ENCODE measurements at regions not wholly inside any gene's neighbourhood (a gene's known extent, or its start where the extent isn't known, plus 50 kb on each side); places are given as distances from the start of the nearest gene placed in this dataset.

DNA sequence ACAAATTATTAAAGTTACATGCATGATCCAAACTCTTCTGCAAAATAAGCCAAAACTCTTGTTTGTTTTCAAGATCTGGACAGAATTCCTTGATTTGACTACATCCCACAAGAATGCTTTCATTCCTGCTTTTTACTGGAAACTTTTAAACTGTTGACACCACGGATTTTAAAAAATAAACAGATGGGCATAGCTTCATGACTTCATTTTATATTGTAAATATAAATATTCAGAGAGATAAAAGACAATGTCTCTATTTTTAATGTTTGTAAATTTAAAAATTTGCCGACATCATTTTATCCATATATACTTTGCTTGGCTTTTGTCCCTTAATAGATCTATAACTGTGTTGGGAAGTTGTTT is 134.3 kb upstream of the DCN start:
- Histone ChIP-seq H3K9me3 (no peaks in the 10 kb centered on the region), H3K4me3 (no peak overlapping the region), H3K36me3 (no peaks in the 10 kb centered on the region), H3K4me1 (no peaks in the 10 kb centered on the region), H3K27me3 (no peaks in the 10 kb centered on the region), H3K27ac (peak overlapping the region; percentile 17 to 62)
- TF ChIP-seq, protein P1, sequence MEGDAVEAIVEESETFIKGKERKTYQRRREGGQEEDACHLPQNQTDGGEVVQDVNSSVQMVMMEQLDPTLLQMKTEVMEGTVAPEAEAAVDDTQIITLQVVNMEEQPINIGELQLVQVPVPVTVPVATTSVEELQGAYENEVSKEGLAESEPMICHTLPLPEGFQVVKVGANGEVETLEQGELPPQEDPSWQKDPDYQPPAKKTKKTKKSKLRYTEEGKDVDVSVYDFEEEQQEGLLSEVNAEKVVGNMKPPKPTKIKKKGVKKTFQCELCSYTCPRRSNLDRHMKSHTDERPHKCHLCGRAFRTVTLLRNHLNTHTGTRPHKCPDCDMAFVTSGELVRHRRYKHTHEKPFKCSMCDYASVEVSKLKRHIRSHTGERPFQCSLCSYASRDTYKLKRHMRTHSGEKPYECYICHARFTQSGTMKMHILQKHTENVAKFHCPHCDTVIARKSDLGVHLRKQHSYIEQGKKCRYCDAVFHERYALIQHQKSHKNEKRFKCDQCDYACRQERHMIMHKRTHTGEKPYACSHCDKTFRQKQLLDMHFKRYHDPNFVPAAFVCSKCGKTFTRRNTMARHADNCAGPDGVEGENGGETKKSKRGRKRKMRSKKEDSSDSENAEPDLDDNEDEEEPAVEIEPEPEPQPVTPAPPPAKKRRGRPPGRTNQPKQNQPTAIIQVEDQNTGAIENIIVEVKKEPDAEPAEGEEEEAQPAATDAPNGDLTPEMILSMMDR (IDR thresholded peaks at IDR 0.05): no peak
- DNase-seq (ENCODE audit: low spot score): no peak

DNA sequence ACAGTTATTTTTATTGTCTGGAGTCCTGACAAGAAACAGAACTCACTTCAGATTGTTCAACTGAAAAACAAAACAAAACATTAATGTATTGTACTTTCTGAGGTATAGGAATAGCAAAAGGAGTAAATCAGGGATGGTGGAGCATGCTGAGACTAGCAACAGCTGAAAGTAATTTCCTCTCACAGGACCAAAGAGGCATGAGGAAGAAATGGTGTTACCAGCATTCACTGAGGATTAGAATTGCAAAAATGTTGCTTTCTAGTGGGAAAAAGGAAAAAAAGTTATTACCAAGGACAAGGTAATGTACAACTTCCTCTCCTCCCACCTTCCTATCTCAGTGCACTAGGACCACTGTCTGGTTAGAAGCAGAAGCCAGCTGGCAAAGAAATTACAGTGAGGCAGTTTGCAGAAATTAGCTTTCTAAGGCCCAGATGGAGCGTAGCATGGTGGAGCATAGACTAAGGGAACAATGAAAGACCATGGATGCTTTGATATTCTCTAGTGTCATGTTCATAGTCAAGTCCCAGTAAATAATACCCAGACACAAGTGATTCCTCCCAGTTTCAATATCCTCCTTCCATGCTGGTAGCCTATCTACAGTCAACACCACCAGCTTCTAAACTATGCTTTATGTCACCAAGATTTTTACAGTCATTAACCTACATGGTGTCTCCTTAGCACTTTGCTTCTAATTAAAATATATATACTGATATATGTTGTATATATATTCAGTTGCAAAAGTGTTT is 133.7 kb upstream of the DCN start:
- DNase-seq (ENCODE audit: low spot score): no peak
- H3K4me3 ChIP-seq: no peak overlapping the region
- no peaks in the 10 kb centered on the region for H3K9me3 ChIP-seq
- H3K27me3 ChIP-seq: no peaks in the 10 kb centered on the region
- no peaks in the 10 kb centered on the region for H3K36me3 ChIP-seq
- H3K4me1 ChIP-seq: no peaks in the 10 kb centered on the region
- H3K27ac ChIP-seq: peak overlapping the region in 1 of 2 donors; percentile 62
- TF ChIP-seq, protein P1 (IDR thresholded peaks at IDR 0.05): no peak

DNA sequence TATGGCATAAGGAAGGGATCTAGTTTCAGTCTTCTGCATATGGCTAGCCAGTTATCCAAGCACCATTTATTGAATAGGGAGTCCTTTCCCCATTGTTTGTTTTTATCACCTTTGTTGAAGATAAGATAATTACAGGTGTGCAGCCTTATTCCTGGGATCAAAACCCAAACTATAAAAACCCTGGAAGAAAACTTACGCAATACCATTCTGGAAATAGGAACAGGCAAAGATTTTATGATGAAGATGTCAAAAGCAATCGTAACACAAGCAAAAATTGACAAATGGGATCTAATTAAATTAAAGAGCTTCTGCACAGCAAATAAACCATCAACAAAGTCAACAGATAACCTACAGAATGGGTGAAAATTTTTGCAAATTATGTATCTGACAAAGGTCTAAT is 128.5 kb upstream of the DCN start:
- DNase-seq (ENCODE audit: low spot score): no peak
- Histone ChIP-seq H3K36me3 (no peaks in the 10 kb centered on the region), H3K27ac (no peak overlapping the region), H3K27me3 (no peaks in the 10 kb centered on the region), H3K4me3 (no peak overlapping the region), H3K4me1 (no peaks in the 10 kb centered on the region), H3K9me3 (no peaks in the 10 kb centered on the region)
- TF ChIP-seq, protein P1 (IDR thresholded peaks at IDR 0.05): no peak

DNA sequence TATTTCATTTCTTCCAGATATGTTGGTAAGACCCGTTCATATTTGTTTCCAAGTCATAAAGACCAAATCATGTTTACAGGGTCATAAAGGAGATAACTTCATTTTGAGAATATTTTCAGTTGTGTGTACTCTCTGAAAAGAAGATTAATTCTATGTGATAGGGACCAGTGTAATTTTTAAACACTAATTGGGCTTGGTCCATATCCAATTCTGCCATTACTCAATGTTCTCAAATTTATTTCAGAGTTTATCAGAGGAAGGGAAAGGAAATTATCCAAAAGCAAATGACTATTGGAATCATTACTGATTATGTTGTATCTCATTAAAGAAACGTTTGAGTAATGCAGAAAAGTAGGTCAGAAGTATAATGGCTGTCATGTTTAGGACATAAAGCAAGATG is 126.8 kb upstream of the DCN start:
- DNase-seq (ENCODE audit: low spot score): no peak
- H3K4me1 ChIP-seq: no peaks in the 10 kb centered on the region
- H3K36me3 ChIP-seq: no peaks in the 10 kb centered on the region
- no peaks in the 10 kb centered on the region for H3K27me3 ChIP-seq
- H3K27ac ChIP-seq: no peak overlapping the region
- no peaks in the 10 kb centered on the region for H3K9me3 ChIP-seq
- H3K4me3 ChIP-seq: no peak overlapping the region
- TF ChIP-seq, protein P1 (IDR thresholded peaks at IDR 0.05): no peak

DNA sequence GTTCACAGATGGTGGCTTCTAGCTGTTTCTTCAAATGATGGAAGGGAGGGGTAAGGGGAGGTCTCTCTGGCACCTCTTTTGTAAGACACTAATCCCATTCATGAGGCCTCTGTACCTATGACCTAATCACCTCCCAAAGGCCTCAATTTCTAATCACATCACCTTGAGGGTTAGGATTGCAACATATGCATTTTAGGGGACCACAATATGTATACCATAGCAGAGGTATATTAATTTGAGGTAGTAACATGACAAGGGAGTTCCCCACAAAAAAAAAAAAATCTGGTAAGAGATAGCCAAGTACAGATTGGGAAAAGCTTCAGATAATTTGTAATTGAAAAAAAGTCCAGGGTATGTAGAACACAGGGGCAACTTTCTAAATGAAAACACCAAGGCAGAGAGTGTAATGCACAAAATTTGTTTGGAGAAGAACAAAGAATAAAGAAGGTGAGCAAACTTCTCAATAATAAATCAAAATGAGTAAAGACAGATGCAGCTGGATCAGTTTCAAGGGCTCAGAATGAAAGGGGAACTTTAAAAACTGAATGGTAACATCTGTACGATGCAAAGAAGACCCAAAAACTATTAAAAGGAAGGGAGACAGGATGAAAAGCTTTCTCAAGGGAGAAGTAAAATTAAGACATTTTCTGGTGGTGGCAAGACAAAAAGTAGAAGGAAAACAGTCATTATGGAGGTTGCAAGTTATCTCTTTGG is 125.5 kb upstream of the DCN start:
- H3K4me3 ChIP-seq: no peak overlapping the region
- H3K9me3 ChIP-seq: no peaks in the 10 kb centered on the region
- H3K27me3 ChIP-seq: no peaks in the 10 kb centered on the region
- H3K27ac ChIP-seq: no peak overlapping the region
- no peaks in the 10 kb centered on the region for H3K36me3 ChIP-seq
- H3K4me1 ChIP-seq: no peaks in the 10 kb centered on the region
- no peak for DNase-seq (ENCODE audit: low spot score)
- TF ChIP-seq, protein P1 (IDR thresholded peaks at IDR 0.05): no peak

Data from right atrium auricular region (tissue), 2 donors.